T-cell (primary cell): ENCODE measurements at regions not wholly inside any gene's neighbourhood (a gene's known extent, or its start where the extent isn't known, plus 50 kb on each side); places are given as distances from the start of the nearest gene placed in this dataset.
"Not testable (repeated sequence)": the region's sequence is repeated elsewhere in the genome, so short reads cannot be mapped to it uniquely, and the experiment has no call there.

ENCODE experiments used
- ATAC-seq, 4 experiments: fragments of 200-7000 bp in 3 of 4; fragments of 150-1000 bp in 1 of 4; cut with Tn5 transposase; replicated peaks in 1 of 4; 1 replicate in 3 of 4; 2 replicates in 1 of 4; pipeline ENCODE4 v1.10.0; 2021; ENCODE audit warnings: moderate library complexity in 3 of 4, mild to moderate bottlenecking in 2 of 4, moderate number of reproducible peaks in 1 of 4
- CTCF ChIA-PET, 2 donors: fragments of 300-600 bp; sonication (Branson Sonifier 250); formaldehyde crosslinking; loops; one replicate each; lab custom pipeline; 2022; ENCODE audit warnings: antibody characterized with exemption in 2 of 2; lab: Charles Lee
- POLR2A ChIA-PET, 2 donors: fragments of 300-600 bp; sonication (Branson Sonifier 250); formaldehyde crosslinking; loops; one replicate each; lab custom pipeline; 2022; ENCODE audit warnings: antibody characterized with exemption in 2 of 2; lab: Charles Lee
- DNase-seq, 35 experiments: peaks; one replicate each; pipeline versions ENCODE4 v3.0.0 to v3.0.0-alpha.2; 2013 to 2023
- H3K27ac ChIP-seq: one replicate; pipeline ENCODE4 v1.5.1; 2013; ENCODE audit warnings: low read length
- H3K27me3 ChIP-seq, 2 experiments: replicated peaks in 1 of 2; 1 replicate in 1 of 2; 2 replicates in 1 of 2; pipeline versions ENCODE4 v1.6.1 to v1.7.0; 2013; ENCODE audit warnings: low read length in 1 of 2, mixed read lengths in 1 of 2; ENCODE audit not compliant: control insufficient read depth in 2 of 2, insufficient read depth in 2 of 2; ENCODE audit errors: extremely low read depth in 1 of 2
- H3K36me3 ChIP-seq, 2 donors: 1 replicate in 1 of 2; 2 replicates in 1 of 2; pipeline versions ENCODE4 v1.6.1 to v1.7.0; 2013; ENCODE audit warnings: low read length in 1 of 2; ENCODE audit not compliant: control insufficient read depth in 2 of 2, insufficient read depth in 1 of 2; ENCODE audit errors: extremely low read depth in 1 of 2
- H3K4me1 ChIP-seq, 2 experiments: 1 replicate in 1 of 2; 2 replicates in 1 of 2; pipeline versions ENCODE4 v1.6.1 to v1.7.0; 2013; ENCODE audit warnings: low read length in 2 of 2, mixed read lengths in 1 of 2; ENCODE audit not compliant: insufficient read depth in 2 of 2, control insufficient read depth in 1 of 2; ENCODE audit errors: extremely low read depth in 1 of 2
- H3K4me3 ChIP-seq, 2 donors: 1 replicate in 1 of 2; 2 replicates in 1 of 2; pipeline versions ENCODE4 v1.5.1 to v1.7.0; 2013; ENCODE audit warnings: mild to moderate bottlenecking in 2 of 2, low read length in 1 of 2, moderate library complexity in 1 of 2; ENCODE audit not compliant: control insufficient read depth in 1 of 2; ENCODE audit errors: extremely low read depth in 1 of 2
- H3K9me3 ChIP-seq: 2 replicates; pipeline ENCODE4 v1.7.0; 2013
- H3K27ac Mint-ChIP-seq, 2 donors: one replicate each; pipeline ENCODE4 v1.8.0; 2020 to 2021; ENCODE audit warnings: mild to moderate bottlenecking in 2 of 2, mixed read lengths in 2 of 2
- H3K27me3 Mint-ChIP-seq, 2 donors: one replicate each; pipeline ENCODE4 v1.8.0; 2021 to 2022; ENCODE audit warnings: mixed read lengths in 2 of 2
- H3K36me3 Mint-ChIP-seq: one replicate; pipeline ENCODE4 v1.8.0; 2021; ENCODE audit warnings: mixed read lengths
- H3K4me1 Mint-ChIP-seq, 3 donors: one replicate each; pipeline ENCODE4 v1.8.0; 2020 to 2022; ENCODE audit warnings: mixed read lengths in 3 of 3, mild to moderate bottlenecking in 1 of 3
- H3K4me3 Mint-ChIP-seq, 3 donors: one replicate each; pipeline ENCODE4 v1.8.0; 2020 to 2022; ENCODE audit warnings: mild to moderate bottlenecking in 3 of 3, mixed read lengths in 3 of 3, moderate library complexity in 3 of 3
- H3K9me3 Mint-ChIP-seq, 3 donors: one replicate each; pipeline ENCODE4 v1.8.0; 2020 to 2022; ENCODE audit warnings: mixed read lengths in 3 of 3
- WGBS: methylation state at CpG from one replicate; pipeline ENCODE4 v1.1.5; 2013; ENCODE audit warnings: missing lambda C conversion rate; ENCODE audit not compliant: insufficient coverage; 5-methylcytosine and 5-hydroxymethylcytosine counted together

GRCh38 chr2:58339548-58340243, 98.6 kb upstream of the FANCL start:
- Mint-ChIP-seq H3K27ac (no peak overlapping the region), H3K4me1 (no peaks in the 10 kb centered on the region), H3K4me3 (no peak overlapping the region), H3K9me3 (peaks cover 12 to 19% (median 17%) of the 10 kb centered on the region in 3 donors), H3K36me3 (peaks cover 3% of the 10 kb centered on the region), H3K27me3 (peaks cover 3 to 18% of the 10 kb centered on the region in 2 donors)
- H3K36me3 ChIP-seq = no peaks in the 10 kb centered on the region
- ChIA-PET CTCF (no interaction called here), POLR2A (no interaction called here)
- DNase-seq = no peak
- peaks cover 0 to 10% of the 10 kb centered on the region in 2 experiments for H3K27me3 ChIP-seq
- no peak for ATAC-seq
- H3K4me1 ChIP-seq = no peaks in the 10 kb centered on the region
- H3K27ac ChIP-seq = no peak overlapping the region
- H3K4me3 ChIP-seq = no peak overlapping the region
- H3K9me3 ChIP-seq = no peaks in the 10 kb centered on the region

- 100% methylated on average over 2 of the region's 4 CpGs for WGBS
- POLR2A ChIA-PET = no interaction called here
- peaks cover under 1% of the 10 kb centered on the region in 3 donors for H3K9me3 Mint-ChIP-seq
These were observed 95.3 kb upstream of the FANCL start for GRCh38 chr2:58336416-58336815.

GRCh38 chr2:58334414-58334813, 93.3 kb upstream of the FANCL start:
- H3K36me3 Mint-ChIP-seq = no peaks in the 10 kb centered on the region
- no peak for ATAC-seq
- no peaks in the 10 kb centered on the region for H3K27me3 ChIP-seq
- WGBS = 64% methylated on average over 5 of the region's 5 CpGs
- no peaks in the 10 kb centered on the region for H3K9me3 ChIP-seq
- no peaks in the 10 kb centered on the region for H3K9me3 Mint-ChIP-seq
- H3K4me1 ChIP-seq = no peaks in the 10 kb centered on the region
- H3K27ac Mint-ChIP-seq = no peak overlapping the region
- peaks cover 0 to 3% of the 10 kb centered on the region in 2 donors for H3K27me3 Mint-ChIP-seq
- no peak for DNase-seq
- no peak overlapping the region for H3K4me3 Mint-ChIP-seq
- H3K36me3 ChIP-seq = no peaks in the 10 kb centered on the region
- H3K4me3 ChIP-seq = no peak overlapping the region
- CTCF ChIA-PET = no interaction called here
- POLR2A ChIA-PET = no interaction called here
- peaks cover 0 to 1% (median 0%) of the 10 kb centered on the region in 3 donors for H3K4me1 Mint-ChIP-seq
- H3K27ac ChIP-seq = no peak overlapping the region

More at GRCh38 chr2:58336416-58336815, 95.3 kb upstream of the FANCL start:
- Mint-ChIP-seq H3K27ac (no peak overlapping the region), H3K4me3 (no peak overlapping the region), H3K4me1 (peaks cover 0 to 1% (median 0%) of the 10 kb centered on the region in 3 donors), H3K27me3 (peaks cover under 1 to 4% of the 10 kb centered on the region in 2 donors), H3K36me3 (no peaks in the 10 kb centered on the region)
- ATAC-seq (no peak), DNase-seq (no peak)
- Histone ChIP-seq H3K27ac (no peak overlapping the region), H3K9me3 (no peaks in the 10 kb centered on the region), H3K36me3 (no peaks in the 10 kb centered on the region), H3K27me3 (peaks cover 0 to 8% of the 10 kb centered on the region in 2 experiments), H3K4me1 (no peaks in the 10 kb centered on the region), H3K4me3 (no peak overlapping the region)
- CTCF ChIA-PET = no interaction called here

GRCh38 chr2:58325296-58325895, 84.3 kb upstream of the FANCL start:
- H3K36me3 ChIP-seq, ATAC-seq, H3K4me1 Mint-ChIP-seq, H3K27me3 ChIP-seq, H3K9me3 ChIP-seq, H3K27ac ChIP-seq, DNase-seq, H3K9me3 Mint-ChIP-seq, H3K27ac Mint-ChIP-seq, POLR2A ChIA-PET, H3K4me3 ChIP-seq, H3K4me1 ChIP-seq, H3K36me3 Mint-ChIP-seq, H3K4me3 Mint-ChIP-seq: not testable (repeated sequence)
- CTCF ChIA-PET = interaction anchor here in 1 of 2 donors (0.6 kb wide), 1 partner anchor 279 kb away, joined by 4 read pairs; the partner anchor contains the start of gene VRK2
- 91% methylated on average over 17 of the region's 18 CpGs for WGBS
- peaks cover 8 to 11% of the 10 kb centered on the region in 2 donors for H3K27me3 Mint-ChIP-seq

GRCh38 chr2:58319481-58319880, 78.4 kb upstream of the FANCL start:
- ATAC-seq (no peak), DNase-seq (no peak)
- Mint-ChIP-seq H3K4me3 (no peak overlapping the region), H3K27me3 (peaks cover 3 to 10% of the 10 kb centered on the region in 2 donors), H3K4me1 (no peaks in the 10 kb centered on the region), H3K36me3 (no peaks in the 10 kb centered on the region), H3K27ac (no peak overlapping the region), H3K9me3 (peaks cover 0 to 7% (median 0%) of the 10 kb centered on the region in 3 donors)
- Histone ChIP-seq H3K27ac (no peak overlapping the region), H3K4me1 (no peaks in the 10 kb centered on the region), H3K9me3 (no peaks in the 10 kb centered on the region), H3K4me3 (no peak overlapping the region), H3K27me3 (no peaks in the 10 kb centered on the region), H3K36me3 (no peaks in the 10 kb centered on the region)
- ChIA-PET CTCF (no interaction called here), POLR2A (no interaction called here)
- 100% methylated on average over 1 of the region's 4 CpGs for WGBS

GRCh38 chr2:58318949-58319348, 77.8 kb upstream of the FANCL start:
- H3K27me3 ChIP-seq, H3K4me1 Mint-ChIP-seq, H3K27ac ChIP-seq, ATAC-seq, H3K27me3 Mint-ChIP-seq, H3K4me3 Mint-ChIP-seq, DNase-seq, H3K27ac Mint-ChIP-seq, CTCF ChIA-PET, H3K4me1 ChIP-seq, H3K4me3 ChIP-seq, H3K9me3 ChIP-seq, H3K36me3 Mint-ChIP-seq, H3K36me3 ChIP-seq, POLR2A ChIA-PET: not testable (repeated sequence)
- WGBS = 81% methylated on average over 3 of the region's 7 CpGs
- H3K9me3 Mint-ChIP-seq = peaks cover 0 to 11% (median 0%) of the 10 kb centered on the region in 3 donors
